Keratinocyte (primary cell): ENCODE measurements at regions not wholly inside any gene's neighbourhood (a gene's known extent, or its start where the extent isn't known, plus 50 kb on each side); places are given as distances from the start of the nearest gene placed in this dataset.

Experiments
- DNase-seq: peaks from one replicate; pipeline ENCODE4 v3.0.0-alpha.2; 2011; ENCODE audit warnings: low read depth, missing footprints, low spot score
- FAIRE-seq: peaks from 2 replicates; lab custom pipeline; 2011; peaks lifted over from hg19 to GRCh38; lab: Jason Lieb, UNC
- H2AFZ ChIP-seq: 2 replicates; pipeline ENCODE4 v1.6.0; 2012; ENCODE audit warnings: low read length, control low read depth, inconsistent platforms; ENCODE audit not compliant: control insufficient read depth
- H3K27ac ChIP-seq: 2 replicates; pipeline ENCODE4 v1.5.1; 2011; ENCODE audit warnings: low read length; ENCODE audit not compliant: control insufficient read depth, insufficient read depth
- H3K27me3 ChIP-seq: 3 replicates; pipeline ENCODE4 v1.6.0; 2011; ENCODE audit warnings: low read length; ENCODE audit not compliant: control insufficient read depth, insufficient read depth; ENCODE audit errors: extremely low read depth
- H3K36me3 ChIP-seq, 2 experiments: 2 replicates in 1 of 2; 3 replicates in 1 of 2; pipeline ENCODE4 v1.5.1; 2011; ENCODE audit warnings: low read length in 2 of 2, mild to moderate bottlenecking in 1 of 2; ENCODE audit not compliant: control insufficient read depth in 2 of 2, insufficient read depth in 2 of 2; ENCODE audit errors: extremely low read depth in 1 of 2
- H3K4me1 ChIP-seq: 3 replicates; pipeline ENCODE4 v1.5.1; 2011; ENCODE audit warnings: low read length; ENCODE audit not compliant: control insufficient read depth, insufficient read depth; ENCODE audit errors: extremely low read depth
- H3K4me2 ChIP-seq: 3 replicates; pipeline ENCODE4 v1.6.0; 2011; ENCODE audit warnings: low read depth, low read length; ENCODE audit not compliant: control insufficient read depth, insufficient read depth; ENCODE audit errors: extremely low read depth
- H3K4me3 ChIP-seq, 3 experiments: fragments of 200-600 bp in 1 of 3; sonication (generic) in 1 of 3; 2 replicates in 2 of 3; 3 replicates in 1 of 3; pipeline ENCODE4 v1.5.1; 2011 to 2016; ENCODE audit warnings: low read length in 3 of 3, mild to moderate bottlenecking in 3 of 3, control low read depth in 2 of 3, inconsistent platforms in 1 of 3, low read depth in 1 of 3, mixed read lengths in 1 of 3, mixed run types in 1 of 3, moderate library complexity in 1 of 3; ENCODE audit not compliant: control insufficient read depth in 2 of 3, insufficient read depth in 2 of 3; ENCODE audit errors: extremely low read depth in 1 of 3
- H3K79me2 ChIP-seq: 2 replicates; pipeline ENCODE4 v1.6.0; 2012; ENCODE audit warnings: low read length; ENCODE audit not compliant: control insufficient read depth, insufficient read depth
- H3K9ac ChIP-seq: 3 replicates; pipeline ENCODE4 v1.6.0; 2011; ENCODE audit warnings: low read length; ENCODE audit not compliant: control insufficient read depth, insufficient read depth; ENCODE audit errors: extremely low read depth
- H3K9me1 ChIP-seq: 3 replicates; pipeline ENCODE4 v1.6.0; 2011; ENCODE audit warnings: low read length; ENCODE audit not compliant: control insufficient read depth, insufficient read depth; ENCODE audit errors: extremely low read depth
- H3K9me3 ChIP-seq: 2 replicates; pipeline ENCODE4 v1.5.1; 2012; ENCODE audit warnings: low read depth, low read length; ENCODE audit not compliant: control insufficient read depth
- H4K20me1 ChIP-seq: 3 replicates; pipeline ENCODE4 v1.6.0; 2011; ENCODE audit warnings: low read length; ENCODE audit not compliant: control insufficient read depth, insufficient read depth; ENCODE audit errors: extremely low read depth
- CTCF ChIP-seq, 3 experiments: IDR thresholded peaks in 1 of 3; conservative IDR thresholded peaks in 1 of 3; optimal IDR thresholded peaks in 1 of 3; 2 replicates in 2 of 3; 3 replicates in 1 of 3; pipeline versions ENCODE3 to v1.5.1; 2011; ENCODE audit warnings: low read length in 3 of 3, mild to moderate bottlenecking in 3 of 3, moderate library complexity in 2 of 3, control low read depth in 1 of 3, inconsistent platforms in 1 of 3; ENCODE audit not compliant: insufficient read depth in 2 of 3; ENCODE audit errors: extremely low read depth in 1 of 3
- EZH2 ChIP-seq: IDR thresholded peaks from one replicate; pipeline ENCODE4 v1.6.1; 2012; ENCODE audit warnings: inconsistent platforms, mild to moderate bottlenecking, low read length, moderate library complexity
- dilution Hi-C: fragments of 300-500 bp; cut with MboI; formaldehyde crosslinking; loops from one replicate; pipeline ENCODE4 v1.7.0; 2020; ENCODE audit warnings: low sequenced_read_pairs; ENCODE audit not compliant: extremely low pct_ligation_motif_present

- Histone ChIP-seq H3K4me3 (no peak overlapping the region), H2AFZ (no peak overlapping the region), H3K9me1 (no peaks in the 10 kb centered on the region), H3K27ac (no peak overlapping the region), H3K4me1 (peaks cover 3% of the 10 kb centered on the region), H3K4me2 (no peak overlapping the region), H4K20me1 (no peaks in the 10 kb centered on the region), H3K9ac (no peak overlapping the region), H3K79me2 (no peaks in the 10 kb centered on the region), H3K27me3 (no peaks in the 10 kb centered on the region), H3K9me3 (no peaks in the 10 kb centered on the region), H3K36me3 (no peaks in the 10 kb centered on the region)
- no peak for TF ChIP-seq CTCF (optimal IDR thresholded peaks at IDR 0.05 in 1 of 3, IDR thresholded peaks at IDR 0.05 in 1 of 3, conservative IDR thresholded peaks at IDR 0.05 in 1 of 3; ENCODE audit: extremely low read depth in 1 of 3, insufficient read depth in 2 of 3, low read length in 3 of 3)
- DNase-seq (no peak), FAIRE-seq (no peak)
- dilution Hi-C loops = no loop called here
These were observed 478.7 kb upstream of the ADAMTS9 start for GRCh38 chr3:65166531-65166930.

GRCh38 chr3:65158023-65158422 is 470.2 kb upstream of the ADAMTS9 start:
- H3K4me1 ChIP-seq = no peaks in the 10 kb centered on the region
- dilution Hi-C loops = no loop called here
- H3K4me3 ChIP-seq = no peak overlapping the region
- no peak for TF ChIP-seq EZH2
- DNase-seq (no peak), FAIRE-seq (no peak)
- H3K9me3 ChIP-seq = no peaks in the 10 kb centered on the region
- no peaks in the 10 kb centered on the region for H3K9me1 ChIP-seq
- no peaks in the 10 kb centered on the region for H4K20me1 ChIP-seq
- no peak overlapping the region for H3K4me2 ChIP-seq
- no peaks in the 10 kb centered on the region for H3K36me3 ChIP-seq
- H3K27ac ChIP-seq = no peak overlapping the region
- no peak overlapping the region for H2AFZ ChIP-seq
- H3K9ac ChIP-seq = no peak overlapping the region
- no peaks in the 10 kb centered on the region for H3K79me2 ChIP-seq
- H3K27me3 ChIP-seq = no peaks in the 10 kb centered on the region

- H4K20me1 ChIP-seq = no peaks in the 10 kb centered on the region
- no peak overlapping the region for H2AFZ ChIP-seq
- dilution Hi-C loops = no loop called here
- no peaks in the 10 kb centered on the region for H3K27me3 ChIP-seq
- no peaks in the 10 kb centered on the region for H3K36me3 ChIP-seq
- FAIRE-seq = no peak
- DNase-seq = no peak
- no peak overlapping the region for H3K27ac ChIP-seq
- H3K9ac ChIP-seq = no peak overlapping the region
- H3K9me1 ChIP-seq = no peaks in the 10 kb centered on the region
- no peak overlapping the region for H3K4me3 ChIP-seq
- no peaks in the 10 kb centered on the region for H3K9me3 ChIP-seq
- TF ChIP-seq CTCF (optimal IDR thresholded peaks at IDR 0.05 in 1 of 3, IDR thresholded peaks at IDR 0.05 in 1 of 3, conservative IDR thresholded peaks at IDR 0.05 in 1 of 3; ENCODE audit: extremely low read depth in 1 of 3, insufficient read depth in 2 of 3, low read length in 3 of 3) (no peak), EZH2 (no peak)
- no peaks in the 10 kb centered on the region for H3K4me1 ChIP-seq
- H3K79me2 ChIP-seq = no peaks in the 10 kb centered on the region
- no peak overlapping the region for H3K4me2 ChIP-seq
These were observed 466.2 kb upstream of the ADAMTS9 start for GRCh38 chr3:65153850-65154512.
